ENCODE measurements at regions not wholly inside any gene's neighbourhood (a gene's known extent, or its start where the extent isn't known, plus 50 kb on each side); places are given as distances from the start of the nearest gene placed in this dataset.

DNA sequence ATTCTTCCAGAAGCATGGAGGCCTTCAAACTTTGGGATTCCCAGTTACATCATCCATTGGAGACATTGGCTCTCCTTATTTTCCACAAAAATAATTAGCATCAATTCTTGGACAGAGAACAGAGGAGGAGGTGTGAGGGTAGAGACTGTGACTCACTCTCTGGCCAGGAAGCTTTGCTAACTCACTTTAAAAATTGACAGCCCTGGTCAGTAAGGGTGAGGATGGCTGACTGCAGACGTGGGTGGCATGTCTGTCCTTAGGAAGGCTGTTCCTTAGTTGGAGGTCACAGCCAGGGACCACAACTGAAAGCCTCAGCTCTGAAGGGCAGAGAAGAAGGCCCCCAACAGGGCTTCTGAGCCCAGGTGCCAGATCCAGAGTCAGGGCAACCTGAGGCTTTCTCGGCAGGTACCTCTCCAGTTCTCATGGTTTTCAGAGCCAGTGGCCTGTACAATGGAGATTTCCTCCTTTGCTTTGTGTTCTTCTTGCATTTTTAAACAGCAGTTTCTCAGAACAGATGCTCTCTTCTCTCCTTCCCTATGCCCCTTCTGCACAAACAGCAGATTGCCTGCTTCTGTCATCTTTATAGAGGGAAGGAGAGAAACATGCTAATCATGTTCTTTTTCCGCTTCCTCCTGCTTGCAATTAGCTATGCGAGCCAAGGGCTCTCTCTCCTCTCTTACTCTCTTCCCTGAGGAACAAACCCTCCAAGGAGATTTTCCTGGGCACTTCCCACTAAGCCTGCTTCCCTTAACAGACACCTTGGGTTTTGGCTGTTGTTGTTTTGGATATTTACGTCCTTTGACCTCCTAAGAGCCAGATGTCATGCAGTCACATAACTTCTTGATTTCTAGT lies 92.5 kb upstream of the ZNF366 start:
- TF ChIP-seq, protein P1, sequence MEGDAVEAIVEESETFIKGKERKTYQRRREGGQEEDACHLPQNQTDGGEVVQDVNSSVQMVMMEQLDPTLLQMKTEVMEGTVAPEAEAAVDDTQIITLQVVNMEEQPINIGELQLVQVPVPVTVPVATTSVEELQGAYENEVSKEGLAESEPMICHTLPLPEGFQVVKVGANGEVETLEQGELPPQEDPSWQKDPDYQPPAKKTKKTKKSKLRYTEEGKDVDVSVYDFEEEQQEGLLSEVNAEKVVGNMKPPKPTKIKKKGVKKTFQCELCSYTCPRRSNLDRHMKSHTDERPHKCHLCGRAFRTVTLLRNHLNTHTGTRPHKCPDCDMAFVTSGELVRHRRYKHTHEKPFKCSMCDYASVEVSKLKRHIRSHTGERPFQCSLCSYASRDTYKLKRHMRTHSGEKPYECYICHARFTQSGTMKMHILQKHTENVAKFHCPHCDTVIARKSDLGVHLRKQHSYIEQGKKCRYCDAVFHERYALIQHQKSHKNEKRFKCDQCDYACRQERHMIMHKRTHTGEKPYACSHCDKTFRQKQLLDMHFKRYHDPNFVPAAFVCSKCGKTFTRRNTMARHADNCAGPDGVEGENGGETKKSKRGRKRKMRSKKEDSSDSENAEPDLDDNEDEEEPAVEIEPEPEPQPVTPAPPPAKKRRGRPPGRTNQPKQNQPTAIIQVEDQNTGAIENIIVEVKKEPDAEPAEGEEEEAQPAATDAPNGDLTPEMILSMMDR (conservative IDR thresholded peaks at IDR 0.05) = no peak
- no peak for TF ChIP-seq ZFX (IDR thresholded peaks at IDR 0.05)

Measured in C4-2B (cell line).